Middle frontal gyrus (tissue), 1 donor: ENCODE measurements at regions not wholly inside any gene's neighbourhood (a gene's known extent, or its start where the extent isn't known, plus 50 kb on each side); places are given as distances from the start of the nearest gene placed in this dataset.
"Not testable (repeated sequence)": the region's sequence is repeated elsewhere in the genome, so short reads cannot be mapped to it uniquely, and the experiment has no call there.

Experiments used
- DNase-seq: peaks from one replicate; pipeline ENCODE4 v3.0.0-alpha.2; 2015; ENCODE audit warnings: low spot score; ENCODE audit errors: extremely low spot score

GRCh38 chr4:156113138-156113765, 159.6 kb upstream of the CTSO start:
- DNase-seq, result no peak

GRCh38 chr4:156111686-156112085, 158.0 kb upstream of the CTSO start:
- DNase-seq, result no peak

- DNase-seq, result no peak
These were observed 156.6 kb upstream of the CTSO start for GRCh38 chr4:156109943-156110900.

GRCh38 chr4:156109087-156109486, 155.4 kb upstream of the CTSO start:
- DNase-seq, result not testable (repeated sequence)

- no peak for DNase-seq
These were observed 149.6 kb upstream of the CTSO start for GRCh38 chr4:156103311-156103710.

- DNase-seq, result no peak
These were observed 148.7 kb upstream of the CTSO start for GRCh38 chr4:156102411-156102810.

GRCh38 chr4:156101571-156101970, 147.9 kb upstream of the CTSO start:
- DNase-seq, result no peak

- no peak for DNase-seq
These were observed 147.0 kb upstream of the CTSO start for GRCh38 chr4:156100651-156101050.

GRCh38 chr4:156098805-156099204, 145.1 kb upstream of the CTSO start:
- no peak for DNase-seq

- no peak for DNase-seq
These were observed 131.4 kb upstream of the CTSO start for GRCh38 chr4:156085100-156085499.

GRCh38 chr4:156084373-156084772, 130.7 kb upstream of the CTSO start:
- peak; percentile 18 for DNase-seq

GRCh38 chr4:156073976-156074375, 120.3 kb upstream of the CTSO start:
- DNase-seq, result no peak

- no peak for DNase-seq
These were observed 107.0 kb upstream of the CTSO start for GRCh38 chr4:156060661-156061060.

GRCh38 chr4:156053174-156053573, 99.5 kb upstream of the CTSO start:
- no peak for DNase-seq

- no peak for DNase-seq
These were observed 98.5 kb upstream of the CTSO start for GRCh38 chr4:156052116-156052515.

- DNase-seq, result no peak
These were observed 85.1 kb upstream of the CTSO start for GRCh38 chr4:156038772-156039171.

- DNase-seq, result no peak
These were observed 82.8 kb upstream of the CTSO start for GRCh38 chr4:156036496-156036895.

- DNase-seq, result no peak
These were observed 76.0 kb upstream of the CTSO start for GRCh38 chr4:156029691-156030090.

- DNase-seq, result no peak
These were observed 67.6 kb upstream of the CTSO start for GRCh38 chr4:156021298-156021697.

- no peak for DNase-seq
These were observed 65.6 kb upstream of the CTSO start for GRCh38 chr4:156019246-156019645.

GRCh38 chr4:156018383-156018782, 64.7 kb upstream of the CTSO start:
- no peak for DNase-seq

GRCh38 chr4:156015781-156016180, 62.1 kb upstream of the CTSO start:
- no peak for DNase-seq

GRCh38 chr4:156006192-156006591, 52.5 kb upstream of the CTSO start:
- no peak for DNase-seq
